ENCODE measurements at regions not wholly inside any gene's neighbourhood (a gene's known extent, or its start where the extent isn't known, plus 50 kb on each side); places are given as distances from the start of the nearest gene placed in this dataset.
A peak's percentile ranks its signal among the peaks of the same experiment; 100 is the strongest.
"Not testable (repeated sequence)": the region's sequence is repeated elsewhere in the genome, so short reads cannot be mapped to it uniquely, and the experiment has no call there.

DNA sequence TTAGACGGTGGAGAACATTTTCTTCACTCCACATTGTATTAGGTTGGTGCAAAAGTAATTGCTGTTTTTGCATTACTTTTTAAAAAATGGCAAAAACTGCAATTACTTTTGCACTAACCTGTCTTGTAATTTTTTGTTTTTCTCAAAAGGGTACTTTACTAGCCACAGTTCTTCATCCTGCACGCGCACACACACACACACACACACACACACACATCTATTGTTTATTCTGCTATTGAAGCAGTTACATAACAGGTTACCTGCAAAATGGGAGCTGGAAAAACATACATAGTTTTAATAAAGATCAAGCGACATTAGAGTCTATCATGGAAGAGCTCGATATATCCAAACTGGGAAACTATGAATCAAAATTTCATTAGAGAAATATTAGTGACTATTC, 235.2 kb downstream of the SIM1 start:
- DNase-seq (ENCODE audit: low read depth in 3 of 3, low spot score in 2 of 3), result no peak

- peak; percentile 32 to 38 (median 37) for DNase-seq (ENCODE audit: low read depth in 3 of 3, low spot score in 2 of 3)
Measured at GRCh38 chr6:100228834-100229441, 234.9 kb upstream of the MCHR2 start.

- DNase-seq (ENCODE audit: low read depth in 3 of 3, low spot score in 2 of 3), result no peak
Measured at GRCh38 chr6:100228437-100228833, 234.4 kb upstream of the MCHR2 start.

- no peak for DNase-seq (ENCODE audit: low read depth in 3 of 3, low spot score in 2 of 3)
Measured at GRCh38 chr6:100226811-100227210, 232.8 kb upstream of the MCHR2 start.

DNA sequence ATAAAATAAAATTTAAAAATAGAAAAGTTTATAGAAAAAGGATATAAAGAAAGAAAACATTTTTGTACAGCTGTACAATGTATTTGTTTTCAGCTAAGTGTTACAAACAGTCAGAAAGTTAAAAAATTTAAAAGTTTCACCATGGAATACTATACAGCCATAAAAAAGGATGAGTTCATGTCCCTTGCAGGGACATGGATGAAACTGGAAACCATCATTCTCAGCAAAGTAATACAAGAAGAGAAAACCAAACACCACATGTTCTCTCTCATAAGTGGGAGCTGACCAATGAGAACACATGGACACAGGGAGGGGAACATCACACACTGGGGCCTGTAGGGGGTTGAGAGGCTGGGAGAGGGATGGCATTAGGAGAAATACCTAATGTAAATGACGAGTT, 229.9 kb upstream of the MCHR2 start:
- DNase-seq (ENCODE audit: low read depth in 3 of 3, low spot score in 2 of 3), result not testable (repeated sequence)

- DNase-seq (ENCODE audit: low read depth in 3 of 3, low spot score in 2 of 3), result no peak
Measured at GRCh38 chr6:100220543-100220942, 226.5 kb upstream of the MCHR2 start.

DNA sequence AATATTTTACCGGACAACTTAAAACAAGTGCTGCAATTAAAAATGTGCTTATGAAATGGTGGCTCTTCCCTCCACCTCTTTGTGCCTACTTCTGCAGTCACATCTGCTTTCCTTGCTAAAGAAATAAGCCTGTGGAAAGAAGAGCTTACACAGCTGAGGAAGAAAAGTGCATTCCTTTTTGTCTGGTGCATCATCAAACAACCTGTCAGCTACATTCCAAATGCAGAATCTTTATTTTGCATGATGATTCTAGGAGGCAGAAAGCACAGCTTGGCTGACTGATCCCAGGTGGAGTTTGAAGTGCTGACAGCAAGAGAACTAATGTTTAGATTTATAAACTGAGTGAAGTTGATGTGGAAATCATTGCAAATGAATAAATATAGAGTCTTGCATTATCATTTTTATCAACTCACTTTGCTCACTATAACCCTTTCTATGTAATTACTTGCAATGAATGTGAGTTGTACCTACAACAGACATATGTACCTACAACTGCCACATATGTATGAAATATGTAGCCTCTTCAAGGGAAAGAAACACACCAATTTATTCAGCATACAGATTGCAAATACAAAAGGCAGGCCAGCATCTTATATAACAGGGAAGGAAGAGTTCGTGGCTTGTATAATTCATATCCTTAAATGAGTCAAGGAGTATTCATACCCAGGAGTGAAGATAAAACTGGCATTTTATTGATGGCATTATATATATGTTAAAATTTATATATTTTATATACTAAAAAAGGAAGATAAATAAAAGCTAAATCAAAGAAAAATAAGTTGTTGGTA, 223.4 kb upstream of the MCHR2 start:
- no peak for DNase-seq (ENCODE audit: low read depth in 3 of 3, low spot score in 2 of 3)

GRCh38 chr6:100216760-100217159, 222.7 kb upstream of the MCHR2 start:
- no peak for DNase-seq (ENCODE audit: low read depth in 3 of 3, low spot score in 2 of 3)

DNA sequence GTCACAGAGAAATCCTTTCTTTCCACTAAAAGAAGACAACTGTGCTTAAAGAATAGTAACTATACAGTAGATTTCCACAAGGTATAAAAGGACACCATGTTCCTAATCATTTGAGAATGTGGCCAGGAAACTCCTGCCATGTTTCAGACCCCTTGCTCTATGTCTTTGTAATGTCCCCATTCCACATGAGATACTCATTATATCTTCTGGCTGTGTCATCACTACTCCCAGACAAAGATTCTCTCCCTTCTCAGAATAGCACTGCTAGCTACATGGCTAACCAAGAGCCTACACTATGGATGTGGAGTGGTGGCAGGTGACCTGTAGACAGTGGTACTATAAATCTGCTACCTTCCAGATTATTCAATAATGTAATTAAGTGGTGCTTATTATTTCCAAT, 218.1 kb upstream of the MCHR2 start:
- DNase-seq (ENCODE audit: low read depth in 3 of 3, low spot score in 2 of 3), result no peak

DNA sequence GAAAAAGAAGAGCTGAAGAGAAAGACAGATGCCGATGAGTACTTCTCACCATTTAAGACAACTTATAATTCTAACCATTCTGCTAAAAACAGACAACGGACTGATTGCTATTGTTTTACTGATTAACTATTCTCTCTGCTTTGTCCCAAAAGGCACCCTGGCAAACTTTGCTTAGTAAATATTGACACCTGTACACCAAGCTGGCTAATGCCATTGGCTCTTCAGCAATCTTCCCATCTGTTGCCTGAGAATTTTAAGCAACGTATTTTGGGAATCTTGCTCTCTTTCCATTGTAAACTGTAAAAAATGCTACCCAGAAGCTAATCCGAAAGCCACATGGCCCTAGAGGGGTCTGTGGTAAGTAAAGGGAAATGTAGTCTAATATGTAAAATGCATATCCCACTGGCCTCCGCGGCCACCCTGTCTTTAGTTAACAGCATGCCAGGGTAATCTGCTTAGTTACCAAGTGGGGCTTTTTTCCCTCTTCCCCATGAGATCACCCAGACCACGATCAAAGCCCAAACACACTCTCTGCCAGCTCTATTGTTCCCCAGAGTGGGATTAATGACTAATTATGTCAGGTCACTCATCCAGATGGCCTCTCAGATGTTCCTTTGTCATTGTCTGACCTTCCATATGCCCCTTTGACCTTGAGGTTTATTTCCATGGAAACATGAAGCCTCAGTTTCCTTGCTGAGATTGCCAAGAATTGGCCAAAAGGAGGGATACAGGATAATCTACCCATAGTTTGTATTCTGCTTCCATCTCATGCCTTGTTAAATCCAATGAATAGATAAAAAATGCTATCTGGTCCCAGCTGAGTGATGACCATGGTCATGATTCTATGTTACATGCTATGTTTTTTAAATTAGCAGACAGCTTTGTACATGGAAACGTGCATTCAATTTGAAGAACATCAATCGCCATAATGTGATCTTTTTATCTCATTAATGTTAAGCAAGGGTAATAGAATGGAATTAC, 216.4 kb upstream of the MCHR2 start:
- no peak for DNase-seq (ENCODE audit: low read depth in 3 of 3, low spot score in 2 of 3)

- DNase-seq (ENCODE audit: low read depth in 3 of 3, low spot score in 2 of 3), result no peak
Measured at GRCh38 chr6:100209323-100210136, 215.5 kb upstream of the MCHR2 start.

GRCh38 chr6:100203400-100203799, 209.4 kb upstream of the MCHR2 start:
- DNase-seq (ENCODE audit: low read depth in 3 of 3, low spot score in 2 of 3), result no peak

DNA sequence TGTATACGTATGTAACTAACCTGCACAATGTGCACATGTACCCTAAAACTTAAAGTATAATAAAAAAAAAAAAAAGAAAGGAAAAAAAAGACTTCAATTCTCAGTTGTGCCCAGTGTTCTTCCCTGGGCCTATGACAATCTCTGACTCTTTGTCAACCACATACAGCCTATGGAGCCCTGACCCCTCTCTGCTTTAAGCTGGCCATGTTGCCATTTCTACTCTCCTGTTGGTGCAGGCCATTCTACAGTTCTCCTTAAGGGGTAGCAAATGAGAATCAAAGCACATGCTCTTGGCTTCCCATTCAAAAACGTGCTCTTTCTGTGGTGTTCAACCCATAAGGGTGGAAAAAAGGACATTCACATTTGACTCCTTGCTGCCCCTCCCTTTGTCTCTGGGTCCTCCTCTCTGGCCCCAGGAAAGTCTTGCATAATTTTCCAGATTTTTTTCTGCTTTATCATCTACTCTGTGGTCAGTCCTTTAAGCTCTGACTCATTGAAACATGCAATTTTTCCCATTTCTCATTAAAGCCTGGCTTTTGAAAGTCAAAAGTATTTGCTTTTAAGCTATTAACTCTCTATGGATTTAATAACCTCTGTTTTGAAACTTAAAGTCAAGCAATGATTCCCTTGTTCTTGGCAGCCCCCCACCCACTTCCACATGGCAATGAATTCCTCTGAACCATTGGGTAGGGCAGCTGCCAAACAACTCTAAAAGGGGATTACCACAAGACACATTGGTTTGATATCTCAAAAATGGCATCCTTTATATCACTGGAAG, 208.6 kb upstream of the MCHR2 start:
- no peak for DNase-seq (ENCODE audit: low read depth in 3 of 3, low spot score in 2 of 3)

DNA sequence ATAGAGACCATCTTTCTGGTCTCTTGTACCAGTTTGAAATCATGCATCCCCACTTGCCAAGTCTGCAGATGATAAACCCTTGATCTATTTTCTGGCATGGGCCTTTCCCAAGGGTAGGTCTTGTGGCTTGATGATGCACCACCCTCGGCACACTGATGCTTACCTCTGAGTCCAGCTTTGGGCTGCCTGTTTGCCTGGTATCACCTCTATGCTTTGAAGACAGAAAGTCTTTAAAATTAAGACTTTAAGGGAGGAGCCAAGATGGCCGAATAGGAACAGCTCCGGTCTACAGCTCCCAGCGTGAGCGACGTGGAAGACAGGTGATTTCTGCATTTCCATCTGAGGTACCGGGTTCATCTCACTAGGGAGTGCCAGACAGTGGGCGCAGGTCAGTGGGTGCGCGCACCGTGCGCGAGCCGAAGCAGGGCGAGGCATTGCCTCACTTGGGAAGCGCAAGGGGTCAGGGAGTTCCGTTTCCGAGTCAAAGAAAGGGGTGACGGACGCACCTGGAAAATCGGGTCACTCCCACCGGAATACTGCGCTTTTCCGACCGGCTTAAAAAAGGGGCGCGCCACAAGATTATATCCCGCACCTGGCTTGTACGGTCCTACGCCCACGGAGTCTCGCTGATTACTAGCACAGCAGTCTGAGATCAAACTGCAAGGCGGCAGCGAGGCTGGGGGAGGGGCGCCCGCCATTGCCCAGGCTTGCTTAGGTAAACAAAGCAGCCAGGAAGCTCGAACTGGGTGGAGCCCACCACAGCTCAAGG, 202.4 kb upstream of the MCHR2 start:
- DNase-seq (ENCODE audit: low read depth in 3 of 3, low spot score in 2 of 3), result not testable (repeated sequence)

DNA sequence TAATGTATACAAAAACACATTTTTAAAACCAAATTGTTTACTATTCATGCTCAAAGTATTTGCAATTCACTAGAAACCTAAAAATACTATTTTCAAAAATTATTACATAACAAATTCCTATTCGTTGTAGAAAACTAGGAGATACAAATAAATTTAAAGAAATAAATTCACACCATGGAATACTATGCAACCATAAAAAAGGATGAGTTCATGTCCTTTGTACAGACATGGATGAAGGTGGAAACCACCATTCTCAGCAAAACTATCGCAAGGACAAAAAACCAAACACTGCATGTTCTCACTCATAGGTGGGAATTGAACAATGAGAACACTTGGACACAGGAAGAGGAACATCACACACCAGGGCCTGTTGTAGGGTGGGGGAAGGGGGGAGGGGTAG, 201.2 kb upstream of the MCHR2 start:
- not testable (repeated sequence) for DNase-seq (ENCODE audit: low read depth in 3 of 3, low spot score in 2 of 3)

- DNase-seq (ENCODE audit: low read depth in 3 of 3, low spot score in 2 of 3), result no peak
Measured at GRCh38 chr6:100194535-100194934, 200.5 kb upstream of the MCHR2 start.

GRCh38 chr6:100188754-100189153, 194.7 kb upstream of the MCHR2 start:
- DNase-seq (ENCODE audit: low read depth in 3 of 3, low spot score in 2 of 3), result no peak

DNA sequence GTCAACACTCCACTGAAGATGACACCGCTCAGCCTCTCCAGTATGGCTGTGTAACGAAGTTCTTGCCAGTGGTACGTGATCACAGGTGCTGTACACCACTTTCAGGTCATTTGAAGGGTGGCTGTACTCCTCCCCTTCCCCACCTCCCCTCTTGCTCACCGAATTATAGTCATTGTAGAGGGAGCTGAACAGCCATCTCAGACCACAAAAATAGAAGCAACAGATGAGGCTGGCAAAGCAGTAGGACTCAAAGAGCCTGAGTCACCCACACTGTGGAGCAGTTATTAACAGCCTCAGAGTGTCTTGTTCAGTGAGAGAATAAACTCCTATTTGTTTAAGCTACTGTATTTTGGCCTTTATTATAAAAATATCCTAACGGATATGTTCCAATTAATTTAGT, 192.5 kb upstream of the MCHR2 start:
- no peak for DNase-seq (ENCODE audit: low read depth in 3 of 3, low spot score in 2 of 3)

DNA sequence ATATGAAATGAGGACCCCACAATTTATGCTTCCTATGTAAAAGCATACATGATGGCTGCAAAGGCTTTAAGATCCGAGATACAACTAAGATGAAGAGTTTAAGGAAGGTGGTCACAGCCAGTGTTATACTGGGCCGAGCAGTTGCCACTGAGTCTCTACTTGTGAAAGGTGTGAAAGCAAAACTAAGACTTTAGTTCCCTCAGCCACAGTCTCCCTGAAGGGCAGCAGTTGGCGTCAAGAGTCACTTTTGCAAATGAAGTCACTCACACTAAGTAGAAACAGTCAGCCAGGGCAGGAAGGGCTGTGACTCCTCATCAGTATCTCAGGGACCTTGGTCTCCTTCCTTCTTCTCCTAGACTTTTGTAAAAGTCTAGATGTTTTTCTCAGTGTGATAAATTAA, 191.6 kb upstream of the MCHR2 start:
- no peak for DNase-seq (ENCODE audit: low read depth in 3 of 3, low spot score in 2 of 3)
